VCaP (cell line): ENCODE measurements at regions not wholly inside any gene's neighbourhood (a gene's known extent, or its start where the extent isn't known, plus 50 kb on each side); places are given as distances from the start of the nearest gene placed in this dataset.

Experiments used
- H3K27ac ChIP-seq: fragments of 450-650 bp; 2 replicates; pipeline ENCODE4 v1.5.1; 2017
- CTCF ChIP-seq: fragments of 450-650 bp; conservative IDR thresholded peaks from 2 replicates; pipeline ENCODE4 v1.5.1; 2017; ENCODE audit warnings: mild to moderate bottlenecking, moderate library complexity

DNA sequence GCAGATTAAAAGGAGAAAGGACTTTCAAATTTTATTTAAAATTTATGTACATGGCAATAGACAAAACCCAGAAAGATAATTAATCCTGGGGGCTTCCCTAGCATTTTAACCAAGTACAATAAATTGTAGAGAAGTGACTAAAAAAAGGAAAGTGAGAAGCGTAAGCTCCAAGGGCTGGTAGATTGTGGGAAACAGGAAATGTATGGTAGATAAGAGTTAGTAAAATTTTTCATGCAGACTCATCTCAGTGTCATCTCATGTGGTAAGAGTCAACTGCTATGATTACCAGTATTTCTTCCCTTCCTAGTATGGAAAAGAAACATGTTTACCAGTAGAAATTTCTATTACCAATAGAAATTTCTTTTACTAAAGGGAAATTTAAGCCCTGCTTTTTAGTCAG is 464.3 kb upstream of the AGTR1 start:
- TF ChIP-seq CTCF = no peak
- no peak overlapping the region for H3K27ac ChIP-seq

GRCh38 chr3:148234536-148234935 is 463.2 kb upstream of the AGTR1 start:
- H3K27ac ChIP-seq = no peak overlapping the region
- TF ChIP-seq CTCF = no peak

DNA sequence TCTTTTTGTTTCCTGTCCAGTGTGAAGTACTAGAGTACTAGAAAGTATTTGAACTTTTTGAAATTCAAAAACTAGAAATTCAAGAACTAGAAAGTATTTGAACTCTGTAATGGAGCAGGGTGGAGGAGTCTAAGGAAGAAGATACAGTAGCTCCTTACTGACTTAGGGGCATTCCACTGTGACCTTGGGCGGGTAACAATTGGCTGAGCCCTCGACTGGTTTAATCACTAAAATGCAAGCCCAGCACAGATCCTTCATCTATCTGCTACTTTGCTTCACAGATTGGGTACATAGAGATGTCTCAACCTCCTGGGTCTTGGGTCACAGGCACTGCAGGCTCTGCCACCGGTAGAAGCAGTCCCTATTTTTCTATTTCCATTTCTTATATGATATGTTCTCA is 462.1 kb upstream of the AGTR1 start:
- H3K27ac ChIP-seq = no peak overlapping the region
- no peak for TF ChIP-seq CTCF

DNA sequence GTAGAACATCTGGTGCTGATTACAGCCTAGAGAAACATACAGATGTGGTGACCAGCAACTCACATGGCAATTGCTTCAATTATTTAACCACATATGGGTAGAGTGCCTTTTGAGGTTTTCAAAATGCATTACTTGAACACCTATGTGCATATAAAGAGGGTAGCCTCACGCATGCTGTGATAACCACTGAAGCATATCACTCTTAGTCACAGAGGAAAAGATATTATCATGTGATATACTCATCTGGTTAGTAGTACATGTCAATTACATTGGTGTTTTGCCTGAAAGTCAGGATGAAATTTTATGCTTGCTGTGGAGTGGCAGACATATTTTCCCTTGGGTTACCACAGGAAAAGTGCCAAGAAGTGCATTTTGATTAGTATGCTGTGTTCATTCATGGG is 459.3 kb upstream of the AGTR1 start:
- no peak overlapping the region for H3K27ac ChIP-seq
- TF ChIP-seq CTCF = no peak

GRCh38 chr3:148240351-148240750 is 457.4 kb upstream of the AGTR1 start:
- H3K27ac ChIP-seq = no peak overlapping the region
- TF ChIP-seq CTCF = no peak

GRCh38 chr3:148243609-148244008 is 454.1 kb upstream of the AGTR1 start:
- H3K27ac ChIP-seq = no peak overlapping the region
- TF ChIP-seq CTCF = no peak

GRCh38 chr3:148246291-148246923 is 451.3 kb upstream of the AGTR1 start:
- no peak overlapping the region for H3K27ac ChIP-seq
- no peak for TF ChIP-seq CTCF

DNA sequence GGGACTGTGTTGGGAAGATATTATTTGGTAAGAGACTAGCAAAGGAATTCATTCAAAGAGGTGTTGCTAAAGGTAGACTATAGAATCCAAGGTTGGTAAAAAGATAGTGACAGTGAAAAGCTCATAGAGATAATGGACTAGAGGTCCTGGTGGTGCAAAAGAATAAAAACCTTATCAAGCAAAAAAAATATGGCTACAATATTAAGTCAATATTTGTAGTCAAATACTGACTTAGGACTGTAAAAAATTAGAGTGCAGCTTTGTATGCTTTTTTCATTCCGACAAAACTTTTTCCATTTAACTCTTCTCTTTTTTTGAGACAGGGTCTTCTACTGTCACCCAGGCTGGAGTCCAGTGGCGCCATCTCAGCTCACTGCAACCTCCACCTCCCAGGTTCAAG is 444.0 kb upstream of the AGTR1 start:
- TF ChIP-seq CTCF = no peak

More for the DNA sequence above, 444.0 kb upstream of the AGTR1 start:
- no peak overlapping the region for H3K27ac ChIP-seq
